ENCODE measurements at regions not wholly inside any gene's neighbourhood (a gene's known extent, or its start where the extent isn't known, plus 50 kb on each side); places are given as distances from the start of the nearest gene placed in this dataset.

DNA sequence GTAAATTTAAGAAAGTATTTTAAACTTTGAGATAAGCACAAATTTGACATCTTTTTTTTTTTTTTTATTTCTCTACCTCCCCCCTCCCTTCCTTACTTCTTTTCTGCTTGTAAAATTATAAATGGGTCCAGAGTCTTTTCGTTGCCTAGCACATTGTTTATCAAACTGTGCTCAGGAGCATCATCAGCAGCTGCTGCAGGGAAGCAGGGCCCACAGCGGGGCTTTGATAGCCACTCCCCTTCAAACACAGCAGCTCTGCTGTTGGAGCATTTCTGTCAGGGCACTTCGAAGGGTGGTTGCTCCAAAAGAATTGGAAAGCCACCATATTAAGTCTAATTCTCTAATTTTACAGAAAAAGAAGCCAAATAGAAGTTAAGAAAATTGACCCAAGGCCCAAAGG is 588.3 kb downstream of the SPRY1 start:
- Mint-ChIP-seq H3K27ac (no peak overlapping the region), H3K36me3 (peaks cover 24% of the 10 kb centered on the region), H3K9me3 (peaks cover 43% of the 10 kb centered on the region), H3K27me3 (ENCODE audit: low read depth) (no peaks in the 10 kb centered on the region), H3K4me1 (no peaks in the 10 kb centered on the region), H3K4me3 (no peak overlapping the region)
- no peak for DNase-seq (ENCODE audit: low spot score)
- CTCF ChIA-PET = no interaction called here
- ATAC-seq = no peak
- POLR2A ChIA-PET = no interaction called here
- TF ChIP-seq, protein P1, sequence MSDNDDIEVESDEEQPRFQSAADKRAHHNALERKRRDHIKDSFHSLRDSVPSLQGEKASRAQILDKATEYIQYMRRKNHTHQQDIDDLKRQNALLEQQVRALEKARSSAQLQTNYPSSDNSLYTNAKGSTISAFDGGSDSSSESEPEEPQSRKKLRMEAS (CRISPR knock-in tag; IDR thresholded peaks at IDR 0.05) = no peak
- TF ChIP-seq, protein P2, sequence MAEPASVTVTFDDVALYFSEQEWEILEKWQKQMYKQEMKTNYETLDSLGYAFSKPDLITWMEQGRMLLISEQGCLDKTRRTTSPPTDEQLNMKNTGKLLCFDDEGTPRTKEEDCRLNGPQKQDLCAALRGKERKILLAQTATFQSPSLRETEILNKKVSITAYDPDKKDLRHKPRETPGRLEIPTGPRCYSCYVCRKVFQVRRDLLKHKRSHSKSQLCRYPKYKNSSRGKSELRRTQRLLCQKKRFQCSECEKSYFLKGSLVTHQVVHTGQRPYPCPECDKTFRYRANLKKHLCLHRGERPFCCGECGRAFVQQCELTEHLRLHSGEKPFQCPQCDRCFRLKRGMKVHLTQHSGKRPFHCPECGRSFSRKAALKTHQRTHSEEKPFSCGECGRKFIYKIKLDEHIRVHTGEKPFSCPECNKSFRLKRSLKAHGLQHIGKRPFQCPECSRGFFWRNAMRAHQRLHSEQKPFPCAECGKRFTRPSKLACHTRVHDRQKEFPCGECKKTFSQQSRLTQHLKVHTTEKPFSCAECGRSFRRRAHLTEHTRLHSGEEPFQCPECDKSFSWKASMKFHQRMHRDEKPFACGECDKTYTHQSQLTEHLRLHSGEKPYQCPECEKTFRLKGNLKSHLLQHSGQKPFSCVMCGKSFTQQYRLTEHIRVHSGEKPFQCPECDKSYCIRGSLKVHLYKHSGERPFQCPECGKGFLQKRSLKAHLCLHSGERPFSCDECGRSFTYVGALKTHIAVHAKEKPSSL (CRISPR knock-in tag; conservative IDR thresholded peaks at IDR 0.05) = no peak
- no peak for TF ChIP-seq JUN (CRISPR knock-in tag; IDR thresholded peaks at IDR 0.05)
- TF ChIP-seq PRDM15 (CRISPR knock-in tag; IDR thresholded peaks at IDR 0.05) = no peak

GRCh38 chr4:123986268-123986798 is 589.7 kb downstream of the SPRY1 start:
- TF ChIP-seq NFATC4 (CRISPR knock-in tag; IDR thresholded peaks at IDR 0.05) = no peak
- TF ChIP-seq ZNF219 (CRISPR knock-in tag; IDR thresholded peaks at IDR 0.05; ENCODE audit: borderline replicate concordance) = no peak
- no peak for TF ChIP-seq CBFB (CRISPR knock-in tag; IDR thresholded peaks at IDR 0.05; ENCODE audit: low read depth)
- no peak for TF ChIP-seq ZNF281 (CRISPR knock-in tag; IDR thresholded peaks at IDR 0.05)
- Mint-ChIP-seq H3K27ac (no peak overlapping the region), H3K4me3 (no peak overlapping the region), H3K9me3 (peaks cover 31% of the 10 kb centered on the region), H3K27me3 (ENCODE audit: low read depth) (no peaks in the 10 kb centered on the region), H3K4me1 (no peaks in the 10 kb centered on the region), H3K36me3 (peaks cover 11% of the 10 kb centered on the region)
- DNase-seq (ENCODE audit: low spot score) (no peak), ATAC-seq (no peak)
- ChIA-PET CTCF (no interaction called here), POLR2A (no interaction called here)

DNA sequence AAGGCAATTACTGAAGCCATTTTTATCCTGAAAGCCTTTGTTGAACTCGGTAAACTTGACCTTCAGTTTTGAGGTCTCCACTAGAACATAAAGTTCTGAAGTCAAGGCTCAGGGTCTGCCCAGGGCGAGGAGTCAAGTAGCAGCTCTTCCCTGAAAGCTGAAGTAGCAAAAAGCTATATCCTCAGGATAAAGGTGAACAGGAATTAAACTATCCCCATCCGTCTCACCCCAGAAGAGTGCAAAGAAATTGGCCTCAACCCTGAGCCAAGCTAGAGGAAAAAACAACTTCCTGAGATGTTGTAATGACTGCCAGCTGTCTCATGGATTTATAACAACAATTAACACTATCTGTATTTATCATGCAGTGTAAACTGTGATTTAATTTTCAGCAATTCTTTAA is 590.8 kb downstream of the SPRY1 start:
- DNase-seq (ENCODE audit: low spot score) (no peak), ATAC-seq (no peak)
- Mint-ChIP-seq H3K36me3 (peaks cover 15% of the 10 kb centered on the region), H3K27me3 (ENCODE audit: low read depth) (no peaks in the 10 kb centered on the region), H3K4me3 (no peak overlapping the region), H3K27ac (no peak overlapping the region), H3K9me3 (peaks cover 41% of the 10 kb centered on the region), H3K4me1 (no peaks in the 10 kb centered on the region)
- POLR2A ChIA-PET = no interaction called here
- CTCF ChIA-PET = interaction anchor here (1.5 kb wide), 1 partner anchor 215 kb away, joined by 5 read pairs; no protein-coding TSS in a partner anchor
- TF ChIP-seq MYBL2 (CRISPR knock-in tag; IDR thresholded peaks at IDR 0.05) (no peak), SMAD3 (CRISPR knock-in tag; IDR thresholded peaks at IDR 0.05; ENCODE audit: borderline replicate concordance) (no peak), ATF1 (CRISPR knock-in tag; IDR thresholded peaks at IDR 0.05) (no peak), MXD4 (CRISPR knock-in tag; IDR thresholded peaks at IDR 0.05; ENCODE audit: borderline replicate concordance) (no peak), CREB1 (CRISPR knock-in tag; IDR thresholded peaks at IDR 0.05) (no peak), TEAD4 (CRISPR knock-in tag; IDR thresholded peaks at IDR 0.05) (no peak), GRHL2 (CRISPR knock-in tag; IDR thresholded peaks at IDR 0.05; ENCODE audit: insufficient replicate concordance, severe bottlenecking) (no peak)
- TF ChIP-seq, protein P3, sequence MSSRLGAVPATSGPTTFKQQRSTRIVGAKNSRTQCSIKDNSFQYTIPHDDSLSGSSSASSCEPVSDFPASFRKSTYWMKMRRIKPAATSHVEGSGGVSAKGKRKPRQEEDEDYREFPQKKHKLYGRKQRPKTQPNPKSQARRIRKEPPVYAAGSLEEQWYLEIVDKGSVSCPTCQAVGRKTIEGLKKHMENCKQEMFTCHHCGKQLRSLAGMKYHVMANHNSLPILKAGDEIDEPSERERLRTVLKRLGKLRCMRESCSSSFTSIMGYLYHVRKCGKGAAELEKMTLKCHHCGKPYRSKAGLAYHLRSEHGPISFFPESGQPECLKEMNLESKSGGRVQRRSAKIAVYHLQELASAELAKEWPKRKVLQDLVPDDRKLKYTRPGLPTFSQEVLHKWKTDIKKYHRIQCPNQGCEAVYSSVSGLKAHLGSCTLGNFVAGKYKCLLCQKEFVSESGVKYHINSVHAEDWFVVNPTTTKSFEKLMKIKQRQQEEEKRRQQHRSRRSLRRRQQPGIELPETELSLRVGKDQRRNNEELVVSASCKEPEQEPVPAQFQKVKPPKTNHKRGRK (CRISPR knock-in tag; IDR thresholded peaks at IDR 0.05; ENCODE audit: borderline replicate concordance) = no peak
- TF ChIP-seq, protein P1 (CRISPR knock-in tag; IDR thresholded peaks at IDR 0.05) = no peak

Measured in WTC11 (cell line).